Immature natural killer cell (primary cell): ENCODE measurements at regions not wholly inside any gene's neighbourhood (a gene's known extent, or its start where the extent isn't known, plus 50 kb on each side); places are given as distances from the start of the nearest gene placed in this dataset.

Source experiments
- DNase-seq, 3 donors: peaks; one replicate each; pipeline ENCODE4 v3.0.0; 2022; ENCODE audit warnings: mixed read lengths in 1 of 3
- H3K27ac Mint-ChIP-seq, 6 donors: one replicate each; pipeline ENCODE4 v1.8.0; 2020; ENCODE audit warnings: mixed read lengths in 6 of 6, mild to moderate bottlenecking in 5 of 6, inconsistent platforms in 4 of 6, moderate library complexity in 3 of 6
- H3K27me3 Mint-ChIP-seq, 3 donors: one replicate each; pipeline ENCODE4 v1.8.0; 2020 to 2021; ENCODE audit warnings: low read depth in 3 of 3, mild to moderate bottlenecking in 3 of 3, mixed read lengths in 3 of 3, moderate library complexity in 3 of 3, inconsistent platforms in 1 of 3
- H3K36me3 Mint-ChIP-seq, 3 donors: one replicate each; pipeline ENCODE4 v1.8.0; 2020; ENCODE audit warnings: mixed read lengths in 3 of 3, inconsistent platforms in 2 of 3, mild to moderate bottlenecking in 2 of 3
- H3K4me1 Mint-ChIP-seq, 2 donors: one replicate each; pipeline ENCODE4 v1.8.0; 2020; ENCODE audit warnings: inconsistent platforms in 2 of 2, mild to moderate bottlenecking in 2 of 2, mixed read lengths in 2 of 2, moderate library complexity in 1 of 2
- H3K4me3 Mint-ChIP-seq, 5 donors: one replicate each; pipeline ENCODE4 v1.8.0; 2020; ENCODE audit warnings: mild to moderate bottlenecking in 5 of 5, mixed read lengths in 5 of 5, inconsistent platforms in 3 of 5, moderate library complexity in 3 of 5
- H3K9me3 Mint-ChIP-seq, 6 donors: one replicate each; pipeline ENCODE4 v1.8.0; 2020; ENCODE audit warnings: mild to moderate bottlenecking in 6 of 6, mixed read lengths in 6 of 6, inconsistent platforms in 4 of 6, moderate library complexity in 3 of 6

DNA sequence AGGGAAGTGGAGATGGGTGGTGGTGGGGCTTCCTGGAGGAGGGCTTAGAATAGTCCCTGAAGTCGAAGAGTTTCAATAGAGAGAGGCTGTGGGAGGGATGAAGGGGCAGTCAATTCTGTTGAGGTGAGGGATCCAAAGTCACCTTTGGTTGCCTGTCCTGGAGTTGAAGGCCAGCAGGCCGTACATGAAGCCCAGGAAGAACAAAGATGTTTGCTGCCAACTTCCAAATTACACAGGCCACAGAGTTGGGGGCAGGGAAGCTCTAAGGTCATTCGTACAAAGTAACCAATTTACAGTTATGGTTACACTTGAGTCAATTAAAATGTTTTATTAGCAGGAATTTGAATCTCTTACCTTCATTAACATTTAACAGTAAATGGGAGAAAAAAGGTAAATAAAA is 77.9 kb downstream of the FOXB1 start:
- no peaks in the 10 kb centered on the region for H3K4me1 Mint-ChIP-seq
- H3K9me3 Mint-ChIP-seq: no peaks in the 10 kb centered on the region
- H3K27me3 Mint-ChIP-seq: no peaks in the 10 kb centered on the region
- no peak overlapping the region for H3K27ac Mint-ChIP-seq
- DNase-seq: no peak
- H3K4me3 Mint-ChIP-seq: no peak overlapping the region
- H3K36me3 Mint-ChIP-seq: no peaks in the 10 kb centered on the region

DNA sequence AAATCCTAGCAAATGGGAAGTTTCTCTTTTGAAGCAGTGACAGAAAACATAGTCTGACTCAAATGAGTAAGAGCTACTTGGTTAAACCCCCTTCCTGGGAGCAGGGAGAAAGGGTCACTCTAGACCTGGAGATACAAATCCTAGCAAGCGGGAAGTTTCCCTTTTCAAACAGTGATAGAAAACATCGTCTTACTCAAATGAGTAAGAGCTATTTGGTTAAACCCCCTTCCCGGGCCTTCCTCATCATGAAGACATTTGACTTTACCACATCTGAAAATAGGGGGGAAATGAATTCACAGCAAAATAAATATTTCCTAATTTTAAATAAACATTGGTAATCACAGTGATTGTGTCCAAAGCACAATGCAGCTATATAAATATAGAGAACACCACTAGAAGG is 79.2 kb downstream of the FOXB1 start:
- H3K9me3 Mint-ChIP-seq: no peaks in the 10 kb centered on the region
- H3K27ac Mint-ChIP-seq: no peak overlapping the region
- no peaks in the 10 kb centered on the region for H3K4me1 Mint-ChIP-seq
- DNase-seq: no peak
- no peaks in the 10 kb centered on the region for H3K36me3 Mint-ChIP-seq
- no peak overlapping the region for H3K4me3 Mint-ChIP-seq
- H3K27me3 Mint-ChIP-seq: no peaks in the 10 kb centered on the region

DNA sequence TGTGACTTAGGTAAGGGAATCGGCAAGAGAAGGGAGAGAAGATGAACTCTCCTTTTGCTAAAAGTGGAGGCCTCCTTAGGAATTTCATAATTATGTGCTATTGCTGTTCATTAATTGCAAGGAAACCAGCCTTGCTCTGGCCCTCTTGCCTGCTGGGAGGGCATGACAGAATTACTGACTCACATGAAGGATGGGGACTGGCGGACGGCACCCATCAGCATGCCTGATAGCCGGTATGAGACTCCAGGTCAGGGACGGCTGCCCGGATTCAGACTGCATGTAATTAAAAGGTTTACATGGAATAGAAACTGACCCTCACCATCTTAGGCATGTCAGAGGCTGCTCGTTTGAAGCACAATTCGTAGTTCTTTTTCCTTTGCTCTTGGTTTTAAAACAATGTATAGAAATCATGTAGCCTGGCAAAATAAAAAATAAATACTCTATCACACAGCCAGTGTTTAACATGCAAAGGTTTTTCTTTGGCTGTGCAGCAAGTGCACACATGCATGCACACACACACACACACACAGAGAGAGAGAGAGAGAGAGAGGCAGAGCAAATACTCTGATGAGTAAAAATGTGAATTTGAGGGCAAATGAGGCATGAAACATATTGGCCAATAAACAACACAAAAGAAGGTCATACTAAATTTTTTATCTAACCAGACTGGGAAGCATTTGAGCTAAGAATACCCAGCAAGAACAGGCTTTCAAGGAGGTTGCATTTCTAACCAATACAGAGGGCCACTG is 82.7 kb downstream of the FOXB1 start:
- Mint-ChIP-seq H3K27ac (no peak overlapping the region), H3K9me3 (no peaks in the 10 kb centered on the region), H3K4me3 (no peak overlapping the region), H3K36me3 (no peaks in the 10 kb centered on the region), H3K27me3 (peaks cover 0 to 4% (median 0%) of the 10 kb centered on the region in 3 donors), H3K4me1 (no peaks in the 10 kb centered on the region)
- no peak for DNase-seq

DNA sequence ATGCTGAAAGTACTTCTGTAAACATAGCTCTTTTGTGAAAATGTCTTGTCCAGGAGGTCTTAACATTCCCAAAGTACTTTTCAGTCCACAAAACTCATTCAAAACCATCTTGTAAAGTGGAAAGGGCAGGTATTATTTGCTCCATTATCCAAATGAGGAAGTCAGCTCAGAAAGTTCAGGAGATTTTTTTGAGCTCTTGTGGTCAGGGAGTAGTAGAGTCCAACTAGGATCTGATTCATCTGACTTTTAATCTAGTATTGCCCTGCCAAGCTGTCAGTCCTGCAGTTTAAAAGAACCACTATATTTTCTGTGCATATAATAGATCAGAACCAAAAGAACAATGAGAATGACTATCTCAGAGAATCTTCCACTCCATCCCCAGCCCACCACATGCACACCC is 83.5 kb downstream of the FOXB1 start:
- H3K27ac Mint-ChIP-seq: no peak overlapping the region
- no peak for DNase-seq
- peaks cover 0 to 4% (median 0%) of the 10 kb centered on the region in 3 donors for H3K27me3 Mint-ChIP-seq
- no peaks in the 10 kb centered on the region for H3K36me3 Mint-ChIP-seq
- H3K9me3 Mint-ChIP-seq: no peaks in the 10 kb centered on the region
- H3K4me1 Mint-ChIP-seq: no peaks in the 10 kb centered on the region
- H3K4me3 Mint-ChIP-seq: no peak overlapping the region

DNA sequence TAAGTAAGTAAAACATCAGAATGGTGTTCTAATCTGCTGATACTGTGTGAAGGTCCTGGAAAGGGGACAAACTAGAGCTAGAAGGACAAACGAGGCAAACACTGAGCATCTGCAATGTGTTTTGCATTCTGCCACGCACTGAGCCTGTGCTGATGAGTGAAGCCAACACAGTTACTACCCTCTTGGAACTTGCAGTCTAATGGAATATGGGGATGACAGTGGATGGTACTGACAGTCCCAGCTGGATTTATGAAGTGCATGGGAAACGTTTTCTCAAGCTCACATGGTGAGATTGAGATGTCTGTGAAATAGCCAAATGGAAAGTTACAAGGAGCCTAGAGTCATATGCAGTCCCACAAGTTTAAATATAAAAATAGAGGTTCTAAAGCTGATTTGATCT is 86.6 kb downstream of the FOXB1 start:
- Mint-ChIP-seq H3K4me1 (no peaks in the 10 kb centered on the region), H3K27me3 (peaks cover 0 to 13% (median 5%) of the 10 kb centered on the region in 3 donors), H3K36me3 (no peaks in the 10 kb centered on the region), H3K27ac (no peak overlapping the region), H3K4me3 (no peak overlapping the region), H3K9me3 (peaks cover 0 to 3% (median 0%) of the 10 kb centered on the region in 6 donors)
- DNase-seq: no peak

DNA sequence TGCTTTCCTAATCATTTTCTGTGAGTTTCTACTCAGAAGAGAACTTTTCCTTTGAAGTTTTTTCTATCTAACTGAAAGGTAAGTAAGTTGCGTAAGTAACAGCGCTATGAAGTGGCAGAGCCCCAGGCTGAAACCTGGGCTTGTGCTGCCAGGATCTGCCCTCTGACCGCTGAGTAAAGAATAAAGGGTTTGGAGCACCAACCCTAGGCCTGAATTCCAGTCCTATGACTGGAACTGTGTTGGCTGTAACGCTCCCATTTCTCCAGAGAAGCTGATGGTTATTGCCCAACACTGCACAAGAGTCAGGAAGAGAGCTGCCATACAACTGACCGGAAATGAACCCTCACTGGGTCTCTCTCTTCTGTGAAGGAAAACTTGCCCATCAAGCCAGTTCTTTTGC is 87.0 kb downstream of the FOXB1 start:
- Mint-ChIP-seq H3K4me3 (no peak overlapping the region), H3K27ac (no peak overlapping the region), H3K27me3 (peaks cover 0 to 13% (median 5%) of the 10 kb centered on the region in 3 donors), H3K9me3 (peaks cover 0 to 3% (median 0%) of the 10 kb centered on the region in 6 donors), H3K36me3 (no peaks in the 10 kb centered on the region), H3K4me1 (no peaks in the 10 kb centered on the region)
- DNase-seq: no peak

DNA sequence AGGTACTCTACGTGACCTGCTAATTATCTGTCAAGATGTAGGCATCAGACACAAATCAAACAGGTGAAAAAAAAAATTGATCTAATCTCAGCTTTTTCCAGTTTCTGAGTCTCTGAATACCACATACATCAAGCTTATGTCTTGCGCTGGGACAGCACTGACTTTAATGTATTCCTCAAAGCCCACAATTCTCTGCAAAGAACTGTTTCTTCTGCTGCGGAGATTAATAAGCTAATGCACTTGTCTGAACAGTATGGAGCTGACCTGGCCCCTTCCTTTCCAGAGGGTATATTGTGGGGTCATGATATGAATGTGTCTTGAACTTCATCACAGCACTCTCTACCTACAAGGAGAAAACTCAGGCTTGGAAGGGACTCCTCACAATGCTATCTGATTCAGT is 87.8 kb downstream of the FOXB1 start:
- Mint-ChIP-seq H3K27me3 (peaks cover 0 to 13% (median 5%) of the 10 kb centered on the region in 3 donors), H3K36me3 (no peaks in the 10 kb centered on the region), H3K9me3 (peaks cover 0 to 3% (median 0%) of the 10 kb centered on the region in 6 donors), H3K27ac (no peak overlapping the region), H3K4me1 (no peaks in the 10 kb centered on the region), H3K4me3 (no peak overlapping the region)
- DNase-seq: no peak

DNA sequence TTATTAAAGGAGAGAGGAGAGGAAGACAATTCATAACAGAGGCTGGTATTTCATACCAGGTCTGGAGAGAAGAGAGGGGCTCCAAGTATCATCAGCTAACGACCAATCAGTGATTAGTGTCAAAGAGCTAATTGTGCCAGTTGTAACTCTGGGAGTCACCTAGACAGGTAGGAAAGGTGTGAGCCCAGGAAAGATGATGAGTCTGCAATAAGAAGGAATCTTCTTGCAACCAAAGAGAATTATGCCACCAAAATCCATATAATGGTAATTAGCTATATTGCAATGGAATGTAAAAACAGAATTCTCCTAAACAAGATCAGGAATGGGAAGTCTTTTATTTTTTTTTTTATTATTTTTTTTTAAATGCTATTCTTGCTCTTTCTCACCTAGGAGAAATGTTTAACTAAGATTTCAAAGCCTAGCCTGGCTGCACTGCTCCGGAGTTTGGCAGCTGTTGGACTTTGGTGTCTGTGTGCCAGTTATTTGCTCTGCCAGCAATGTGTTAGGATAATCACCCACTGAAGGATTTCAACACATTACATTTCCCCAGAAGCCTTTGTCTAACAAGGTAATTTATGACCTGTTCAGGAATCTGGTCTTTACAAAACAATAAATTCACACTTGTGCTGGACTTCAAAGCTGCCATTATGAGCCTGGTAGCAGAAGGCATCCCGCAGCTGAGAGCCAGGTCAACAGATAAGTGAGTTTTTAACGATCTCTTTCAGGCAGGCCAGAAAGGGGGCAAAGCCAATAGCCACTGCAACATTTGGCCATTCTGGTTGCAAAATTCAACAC is 89.4 kb downstream of the FOXB1 start:
- Mint-ChIP-seq H3K9me3 (peaks cover 0 to 4% (median 0%) of the 10 kb centered on the region in 6 donors), H3K4me1 (no peaks in the 10 kb centered on the region), H3K4me3 (no peak overlapping the region), H3K36me3 (no peaks in the 10 kb centered on the region), H3K27ac (no peak overlapping the region), H3K27me3 (peaks cover 0 to 13% (median 5%) of the 10 kb centered on the region in 3 donors)
- no peak for DNase-seq

DNA sequence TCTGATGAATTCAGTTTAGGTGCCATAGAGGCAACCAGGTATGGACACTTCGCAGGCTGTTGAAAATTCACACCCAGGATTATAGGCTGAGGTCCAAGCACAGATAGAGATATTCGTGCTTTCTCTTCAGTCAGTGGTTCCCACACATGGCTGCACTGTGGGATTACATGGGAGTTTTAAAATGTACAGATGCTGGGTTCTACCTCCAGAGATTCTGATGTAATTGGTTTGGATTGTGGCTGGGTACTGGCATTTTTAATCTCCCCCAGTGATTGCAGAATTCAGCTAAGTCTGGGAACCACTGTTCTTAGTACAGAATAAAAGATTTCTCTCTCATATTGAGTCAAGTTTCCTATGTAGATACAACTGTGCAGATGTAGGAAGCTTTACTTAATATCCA is 91.6 kb downstream of the FOXB1 start:
- no peak overlapping the region for H3K27ac Mint-ChIP-seq
- H3K36me3 Mint-ChIP-seq: no peaks in the 10 kb centered on the region
- no peaks in the 10 kb centered on the region for H3K4me1 Mint-ChIP-seq
- H3K9me3 Mint-ChIP-seq: peaks cover 0 to 4% (median 0%) of the 10 kb centered on the region in 6 donors
- DNase-seq: no peak
- no peak overlapping the region for H3K4me3 Mint-ChIP-seq
- H3K27me3 Mint-ChIP-seq: peaks cover 2 to 11% (median 5%) of the 10 kb centered on the region in 3 donors

DNA sequence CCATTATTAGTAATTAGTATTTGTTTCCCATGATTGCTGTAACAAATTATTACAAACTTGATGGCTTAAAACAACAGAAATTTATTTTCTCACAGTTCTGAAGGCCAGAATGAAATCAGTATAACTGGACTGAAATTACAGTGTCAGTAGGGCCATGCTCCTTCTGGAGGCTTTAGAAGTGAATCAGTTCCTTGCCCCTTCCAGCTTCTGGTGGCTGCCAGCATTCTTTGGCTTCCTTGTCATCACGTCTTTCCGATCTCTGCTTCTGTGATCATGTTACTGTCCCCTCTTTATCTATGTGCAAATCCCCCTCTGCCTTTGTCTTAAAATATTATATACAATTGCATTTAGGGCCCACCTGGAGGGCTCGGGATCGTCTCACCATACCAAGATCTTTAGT is 92.0 kb downstream of the FOXB1 start:
- Mint-ChIP-seq H3K4me1 (no peaks in the 10 kb centered on the region), H3K4me3 (no peak overlapping the region), H3K36me3 (no peaks in the 10 kb centered on the region), H3K9me3 (peaks cover 0 to 4% (median 0%) of the 10 kb centered on the region in 6 donors), H3K27me3 (peaks cover 2 to 9% (median 5%) of the 10 kb centered on the region in 3 donors), H3K27ac (no peak overlapping the region)
- DNase-seq: no peak

DNA sequence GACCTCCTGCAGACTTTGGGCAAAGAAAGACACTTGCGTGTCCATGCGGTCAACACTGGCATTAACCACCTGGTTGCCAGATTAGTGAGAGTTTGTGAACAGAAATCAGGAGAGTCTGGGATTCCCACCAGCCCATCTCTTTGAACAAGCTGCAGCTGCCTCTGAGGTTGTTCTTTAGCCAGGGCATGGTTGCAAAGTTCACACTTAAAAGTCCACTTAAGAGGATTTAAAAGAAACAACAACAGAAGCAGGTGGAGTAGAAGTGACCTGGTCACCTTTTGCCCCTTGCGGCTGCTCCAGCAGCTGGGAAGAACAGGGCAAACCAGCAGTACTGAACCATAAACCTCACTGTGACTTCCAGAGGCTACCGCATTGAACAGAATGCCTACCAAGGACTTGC is 97.3 kb downstream of the FOXB1 start:
- DNase-seq: no peak
- Mint-ChIP-seq H3K4me1 (no peaks in the 10 kb centered on the region), H3K27ac (no peak overlapping the region), H3K4me3 (no peak overlapping the region), H3K9me3 (peaks cover 0 to 3% (median 0%) of the 10 kb centered on the region in 6 donors), H3K27me3 (peaks cover 2 to 4% (median 3%) of the 10 kb centered on the region in 3 donors), H3K36me3 (no peaks in the 10 kb centered on the region)

DNA sequence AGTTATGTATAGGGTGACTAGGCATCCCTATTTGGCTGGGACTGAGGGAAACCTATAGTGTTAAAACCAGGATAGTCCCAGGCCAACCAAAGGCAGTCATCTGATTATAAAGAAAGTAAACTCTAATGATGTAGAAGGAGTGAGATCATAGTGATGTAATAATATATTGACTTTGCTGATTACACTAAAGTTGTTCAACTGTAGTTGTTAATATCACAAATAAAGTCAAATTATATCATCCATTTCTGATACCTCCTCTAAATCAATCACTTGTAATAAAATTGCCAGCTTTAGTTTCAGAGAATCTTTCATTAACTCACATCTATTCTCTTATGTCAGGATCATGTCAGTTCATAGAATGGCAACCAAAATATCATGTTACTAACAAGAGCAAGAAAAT is 98.6 kb downstream of the FOXB1 start:
- Mint-ChIP-seq H3K4me3 (no peak overlapping the region), H3K9me3 (peaks cover 0 to 3% (median 0%) of the 10 kb centered on the region in 6 donors), H3K27me3 (peaks cover 3 to 9% (median 4%) of the 10 kb centered on the region in 3 donors), H3K4me1 (no peaks in the 10 kb centered on the region), H3K36me3 (no peaks in the 10 kb centered on the region), H3K27ac (no peak overlapping the region)
- no peak for DNase-seq

DNA sequence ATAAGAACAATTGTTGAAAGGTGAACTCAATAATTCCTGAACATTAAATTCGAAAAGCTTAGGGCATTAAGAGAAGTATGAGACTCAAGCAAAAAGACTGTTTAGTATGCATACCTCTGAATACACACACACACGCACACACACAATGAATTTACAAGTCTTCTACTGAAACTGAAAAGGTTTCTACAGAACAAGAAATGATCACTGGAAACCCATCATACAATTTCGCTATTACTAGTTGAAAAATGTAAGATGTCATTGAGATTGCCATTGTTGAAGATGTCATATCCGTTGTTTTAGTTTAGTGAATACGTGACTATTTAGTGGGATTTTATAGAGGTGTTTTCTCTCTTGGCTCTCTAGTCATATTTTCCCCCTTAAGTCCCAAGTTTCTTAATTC is 106.8 kb downstream of the FOXB1 start:
- Mint-ChIP-seq H3K4me3 (no peak overlapping the region), H3K36me3 (no peaks in the 10 kb centered on the region), H3K4me1 (no peaks in the 10 kb centered on the region), H3K27me3 (peaks cover 1 to 14% (median 4%) of the 10 kb centered on the region in 3 donors), H3K9me3 (no peaks in the 10 kb centered on the region), H3K27ac (no peak overlapping the region)
- no peak for DNase-seq

DNA sequence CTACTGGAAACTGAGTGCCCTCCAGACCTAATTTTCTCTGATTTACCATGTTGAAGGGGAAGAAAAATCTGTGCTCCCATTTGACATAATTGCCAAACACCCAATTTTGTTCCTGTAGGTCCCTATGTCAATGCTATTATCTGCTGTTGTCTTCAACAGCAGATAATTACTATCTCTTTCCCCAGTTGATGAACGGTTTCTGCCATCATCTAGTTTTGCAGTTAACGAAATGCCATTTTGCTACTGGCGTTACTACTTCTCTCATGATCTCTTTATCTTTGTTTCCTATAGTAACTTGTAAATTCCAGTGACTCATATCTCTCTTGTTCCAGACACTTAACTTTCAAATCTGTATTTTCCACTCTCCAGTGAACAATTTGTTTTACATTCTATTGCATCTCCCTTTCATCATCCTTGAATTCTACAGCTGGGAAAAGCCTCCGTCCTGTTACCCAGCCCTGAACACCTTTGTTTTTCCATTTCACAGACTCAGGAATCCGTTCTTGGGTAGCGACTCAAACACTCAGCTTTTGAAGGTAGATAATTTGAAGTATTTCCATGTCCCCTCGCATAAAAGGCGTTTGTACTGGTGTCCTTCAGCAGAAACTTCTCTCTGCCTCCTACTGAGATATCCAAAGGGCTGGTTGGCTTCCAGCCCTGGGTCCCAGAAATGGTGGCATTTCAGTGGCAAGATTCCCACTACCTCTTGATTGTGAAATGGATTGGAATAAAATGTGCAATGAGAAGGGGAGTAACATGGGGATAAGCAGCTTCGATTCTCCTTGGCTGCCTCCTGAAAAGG is 111.7 kb downstream of the FOXB1 start:
- H3K36me3 Mint-ChIP-seq: no peaks in the 10 kb centered on the region
- H3K4me1 Mint-ChIP-seq: no peaks in the 10 kb centered on the region
- H3K4me3 Mint-ChIP-seq: no peak overlapping the region
- no peaks in the 10 kb centered on the region for H3K9me3 Mint-ChIP-seq
- no peak overlapping the region for H3K27ac Mint-ChIP-seq
- peaks cover 0 to 3% (median 2%) of the 10 kb centered on the region in 3 donors for H3K27me3 Mint-ChIP-seq
- DNase-seq: no peak
